ENCODE measurements at regions not wholly inside any gene's neighbourhood (a gene's known extent, or its start where the extent isn't known, plus 50 kb on each side); places are given as distances from the start of the nearest gene placed in this dataset.

DNA sequence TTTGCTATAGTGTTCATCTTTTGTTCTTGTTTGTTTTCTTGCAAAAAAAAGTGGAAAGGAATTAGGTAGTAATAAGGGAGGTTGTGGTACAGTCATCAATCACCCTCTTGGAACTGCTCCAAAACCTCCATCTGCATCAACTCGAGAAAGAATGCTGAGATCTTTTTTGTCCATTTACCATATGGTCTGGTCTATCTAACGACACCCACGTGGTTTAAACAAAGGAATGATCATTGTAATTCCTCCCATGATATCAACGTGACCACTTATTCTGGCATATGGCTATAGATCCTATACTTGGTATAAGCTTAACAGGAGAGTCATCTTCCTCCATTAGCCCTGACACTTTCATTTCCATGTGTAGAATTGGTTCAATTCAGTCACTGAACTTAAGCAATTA, 1025.3 kb upstream of the NXPH2 start:
- TF ChIP-seq, protein P1, sequence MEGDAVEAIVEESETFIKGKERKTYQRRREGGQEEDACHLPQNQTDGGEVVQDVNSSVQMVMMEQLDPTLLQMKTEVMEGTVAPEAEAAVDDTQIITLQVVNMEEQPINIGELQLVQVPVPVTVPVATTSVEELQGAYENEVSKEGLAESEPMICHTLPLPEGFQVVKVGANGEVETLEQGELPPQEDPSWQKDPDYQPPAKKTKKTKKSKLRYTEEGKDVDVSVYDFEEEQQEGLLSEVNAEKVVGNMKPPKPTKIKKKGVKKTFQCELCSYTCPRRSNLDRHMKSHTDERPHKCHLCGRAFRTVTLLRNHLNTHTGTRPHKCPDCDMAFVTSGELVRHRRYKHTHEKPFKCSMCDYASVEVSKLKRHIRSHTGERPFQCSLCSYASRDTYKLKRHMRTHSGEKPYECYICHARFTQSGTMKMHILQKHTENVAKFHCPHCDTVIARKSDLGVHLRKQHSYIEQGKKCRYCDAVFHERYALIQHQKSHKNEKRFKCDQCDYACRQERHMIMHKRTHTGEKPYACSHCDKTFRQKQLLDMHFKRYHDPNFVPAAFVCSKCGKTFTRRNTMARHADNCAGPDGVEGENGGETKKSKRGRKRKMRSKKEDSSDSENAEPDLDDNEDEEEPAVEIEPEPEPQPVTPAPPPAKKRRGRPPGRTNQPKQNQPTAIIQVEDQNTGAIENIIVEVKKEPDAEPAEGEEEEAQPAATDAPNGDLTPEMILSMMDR (IDR thresholded peaks at IDR 0.05): no peak
- TF ChIP-seq POLR2A (IDR thresholded peaks at IDR 0.05; ENCODE audit: low read depth): no peak

Data from esophagus muscularis mucosa (tissue), 3 donors.